Nephron (organoid): ENCODE measurements at regions not wholly inside any gene's neighbourhood (a gene's known extent, or its start where the extent isn't known, plus 50 kb on each side); places are given as distances from the start of the nearest gene placed in this dataset.
"Not testable (repeated sequence)": the region's sequence is repeated elsewhere in the genome, so short reads cannot be mapped to it uniquely, and the experiment has no call there.

Source experiments
- H3K27ac Mint-ChIP-seq, 3 experiments: 2 replicates each; pipeline ENCODE4 v1.8.0; 2020; ENCODE audit warnings: mixed read lengths in 3 of 3, mild to moderate bottlenecking in 2 of 3, moderate library complexity in 1 of 3
- H3K27me3 Mint-ChIP-seq: 2 replicates; pipeline ENCODE4 v1.8.0; 2021; ENCODE audit warnings: low read depth, mild to moderate bottlenecking, moderate library complexity, mixed read lengths
- H3K36me3 Mint-ChIP-seq: 2 replicates; pipeline ENCODE4 v1.8.0; 2020; ENCODE audit warnings: low read depth, mixed read lengths
- H3K4me1 Mint-ChIP-seq: 2 replicates; pipeline ENCODE4 v1.8.0; 2020; ENCODE audit warnings: mixed read lengths
- H3K4me3 Mint-ChIP-seq, 3 experiments: 2 replicates each; pipeline ENCODE4 v1.8.0; 2020; ENCODE audit warnings: mild to moderate bottlenecking in 3 of 3, mixed read lengths in 3 of 3, moderate library complexity in 2 of 3
- H3K9me3 Mint-ChIP-seq: 2 replicates; pipeline ENCODE4 v1.8.0; 2020; ENCODE audit warnings: mixed read lengths
- CTCF ChIP-seq, 3 experiments: fragments of 200-600 bp; sonication (generic); IDR thresholded peaks; one replicate each; pipeline ENCODE4 v1.5.0; 2021; ENCODE audit warnings: antibody characterized with exemption in 3 of 3; ENCODE audit not compliant: unreplicated experiment in 3 of 3

GRCh38 chr14:106327234-106327633 lies 800.9 kb downstream of the TMEM121 start:
- no peaks in the 10 kb centered on the region for H3K4me1 Mint-ChIP-seq
- peaks cover 13% of the 10 kb centered on the region for H3K36me3 Mint-ChIP-seq
- no peaks in the 10 kb centered on the region for H3K27me3 Mint-ChIP-seq
- TF ChIP-seq CTCF (IDR thresholded peaks at IDR 0.05; ENCODE audit: unreplicated experiment in 3 of 3): no peak
- peaks cover 89% of the 10 kb centered on the region for H3K9me3 Mint-ChIP-seq
- no peak overlapping the region for H3K4me3 Mint-ChIP-seq
- no peak overlapping the region for H3K27ac Mint-ChIP-seq

DNA sequence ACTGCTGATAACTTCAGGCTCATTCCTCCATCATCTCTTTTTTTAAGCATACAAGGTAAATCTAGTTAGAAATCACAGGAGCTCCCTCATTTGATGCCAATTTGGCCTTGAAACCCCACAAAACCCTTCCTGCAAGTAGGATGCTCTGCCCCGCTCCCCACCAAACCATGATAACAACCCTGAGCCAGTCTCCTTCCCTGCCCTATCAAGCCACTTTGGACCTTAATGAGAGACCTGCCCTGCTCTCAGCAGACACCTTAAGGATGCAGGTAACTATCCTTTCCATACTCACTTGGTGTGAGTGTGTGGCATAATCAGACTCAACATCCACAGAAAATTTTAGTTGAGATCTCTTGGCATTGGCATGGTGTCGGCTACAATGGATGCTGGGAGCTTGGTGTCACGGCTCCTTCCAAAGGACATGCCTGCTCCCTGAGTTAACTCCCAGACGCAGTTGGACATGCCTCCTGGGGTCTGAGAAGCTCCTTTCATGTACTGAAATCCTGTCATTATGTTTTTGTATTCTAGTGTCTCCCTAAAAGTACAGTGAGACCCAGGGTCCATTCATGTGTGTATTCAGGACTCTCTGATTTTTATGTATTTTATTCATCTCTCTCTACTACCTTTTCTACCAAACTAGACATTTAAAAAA lies 801.4 kb downstream of the TMEM121 start:
- H3K4me3 Mint-ChIP-seq, H3K4me1 Mint-ChIP-seq, H3K27me3 Mint-ChIP-seq, H3K27ac Mint-ChIP-seq: not testable (repeated sequence)
- H3K36me3 Mint-ChIP-seq: peaks cover 13% of the 10 kb centered on the region
- peaks cover 84% of the 10 kb centered on the region for H3K9me3 Mint-ChIP-seq

DNA sequence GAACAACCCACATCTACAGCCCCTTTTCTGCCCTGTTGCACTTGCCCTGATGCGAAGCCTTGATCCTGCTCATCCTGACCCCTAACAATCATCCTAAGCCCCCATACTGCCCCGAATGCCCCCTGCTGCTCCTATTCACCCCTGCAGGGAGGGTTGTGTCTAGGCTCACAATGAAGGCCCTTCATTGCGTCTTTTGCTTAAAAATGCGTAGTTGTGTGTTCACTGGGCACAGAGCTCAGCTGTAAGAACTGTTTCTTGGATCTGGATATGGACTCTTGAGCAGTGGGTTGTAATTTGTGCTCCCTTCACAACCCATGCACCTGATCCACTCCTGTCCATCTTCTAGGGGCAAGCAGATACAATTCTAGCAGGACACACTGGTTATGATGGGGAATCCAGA lies 802.9 kb downstream of the TMEM121 start:
- not testable (repeated sequence) for H3K4me3 Mint-ChIP-seq, H3K27ac Mint-ChIP-seq, H3K27me3 Mint-ChIP-seq, H3K4me1 Mint-ChIP-seq
- H3K9me3 Mint-ChIP-seq: peaks cover 84% of the 10 kb centered on the region
- H3K36me3 Mint-ChIP-seq: peaks cover 13% of the 10 kb centered on the region

DNA sequence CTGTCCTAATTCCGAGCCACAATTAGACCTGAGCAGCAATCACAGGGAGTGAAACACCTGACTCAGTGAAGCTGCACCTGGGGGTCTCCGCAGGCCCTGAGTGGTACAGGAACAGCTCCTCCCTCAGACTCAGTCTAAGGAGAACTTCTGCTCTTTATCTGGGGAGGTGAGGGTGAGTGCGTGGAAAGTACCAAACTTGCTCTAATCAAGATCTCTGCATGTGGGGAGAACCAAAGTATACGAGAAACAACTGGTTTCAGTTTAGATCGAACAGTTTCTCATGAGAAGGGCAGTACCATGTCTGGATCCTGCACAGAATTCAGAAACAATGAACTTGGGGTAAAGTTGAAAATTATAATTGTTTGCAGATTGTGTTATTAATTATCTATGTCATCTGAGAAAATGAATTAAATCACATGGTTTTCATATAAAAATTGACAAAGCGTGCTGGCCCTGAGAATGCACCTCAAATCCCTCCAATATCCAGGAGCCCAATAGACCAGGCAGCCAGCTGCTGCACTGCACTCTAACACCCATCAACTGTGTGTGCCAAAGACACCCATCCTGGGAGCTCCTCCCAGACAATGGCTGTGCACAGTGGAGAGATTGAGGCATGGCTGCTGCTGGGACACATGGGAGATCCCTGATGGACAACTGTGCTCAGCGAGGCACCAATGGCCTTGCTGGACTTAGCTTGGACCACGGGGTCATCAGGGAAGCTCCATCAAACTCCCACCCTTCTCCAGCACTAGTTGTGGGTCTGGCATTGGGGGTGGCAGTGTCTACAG lies 803.8 kb downstream of the TMEM121 start:
- H3K27ac Mint-ChIP-seq, H3K4me1 Mint-ChIP-seq, H3K4me3 Mint-ChIP-seq, H3K27me3 Mint-ChIP-seq: not testable (repeated sequence)
- Mint-ChIP-seq H3K36me3 (peaks cover 13% of the 10 kb centered on the region), H3K9me3 (peaks cover 81% of the 10 kb centered on the region)

GRCh38 chr14:106334428-106335109 lies 808.2 kb downstream of the TMEM121 start:
- not testable (repeated sequence) for H3K27ac Mint-ChIP-seq, H3K4me1 Mint-ChIP-seq, H3K4me3 Mint-ChIP-seq, H3K27me3 Mint-ChIP-seq, H3K36me3 Mint-ChIP-seq
- H3K9me3 Mint-ChIP-seq: peaks cover 62% of the 10 kb centered on the region

DNA sequence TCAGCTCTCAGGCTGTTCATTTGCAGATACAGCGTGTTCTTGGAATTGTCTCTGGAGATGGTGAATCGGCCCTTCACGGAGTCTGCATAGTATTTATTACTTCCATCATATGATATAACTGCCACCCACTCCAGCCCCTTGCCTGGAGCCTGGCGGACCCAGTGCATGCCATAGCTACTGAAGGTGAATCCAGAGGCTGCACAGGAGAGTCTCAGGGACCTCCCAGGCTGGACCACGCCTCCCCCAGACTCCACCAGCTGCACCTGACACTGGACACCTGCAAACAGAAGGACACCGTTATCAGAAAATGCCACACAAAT lies 808.7 kb downstream of the TMEM121 start:
- not testable (repeated sequence) for H3K27me3 Mint-ChIP-seq, H3K36me3 Mint-ChIP-seq
- peaks cover 62% of the 10 kb centered on the region for H3K9me3 Mint-ChIP-seq

DNA sequence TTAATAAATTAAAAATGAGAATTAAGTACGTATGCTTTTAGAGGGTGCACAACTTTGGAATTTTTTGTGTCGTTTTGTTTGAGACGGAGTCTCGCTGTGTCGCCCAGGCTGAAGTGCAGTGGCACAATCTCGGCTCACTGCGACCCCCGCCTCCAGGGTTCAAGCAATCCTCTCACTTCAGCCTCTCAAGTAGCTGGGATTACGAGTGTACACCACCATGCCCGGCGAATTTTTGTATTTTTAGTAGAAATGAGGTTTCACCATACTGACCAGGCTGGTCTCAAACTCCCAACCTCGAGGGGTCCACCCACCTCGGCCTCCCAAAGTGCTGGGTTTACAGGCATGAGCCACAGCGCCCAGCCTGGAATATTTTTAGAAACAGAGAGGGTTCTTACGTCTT lies 812.4 kb downstream of the TMEM121 start:
- H3K27me3 Mint-ChIP-seq, H3K4me3 Mint-ChIP-seq, H3K4me1 Mint-ChIP-seq, H3K36me3 Mint-ChIP-seq, H3K27ac Mint-ChIP-seq: not testable (repeated sequence)
- H3K9me3 Mint-ChIP-seq: peaks cover 61% of the 10 kb centered on the region

More for the DNA sequence above, 808.7 kb downstream of the TMEM121 start:
- not testable (repeated sequence) for H3K4me3 Mint-ChIP-seq, H3K4me1 Mint-ChIP-seq, H3K27ac Mint-ChIP-seq

DNA sequence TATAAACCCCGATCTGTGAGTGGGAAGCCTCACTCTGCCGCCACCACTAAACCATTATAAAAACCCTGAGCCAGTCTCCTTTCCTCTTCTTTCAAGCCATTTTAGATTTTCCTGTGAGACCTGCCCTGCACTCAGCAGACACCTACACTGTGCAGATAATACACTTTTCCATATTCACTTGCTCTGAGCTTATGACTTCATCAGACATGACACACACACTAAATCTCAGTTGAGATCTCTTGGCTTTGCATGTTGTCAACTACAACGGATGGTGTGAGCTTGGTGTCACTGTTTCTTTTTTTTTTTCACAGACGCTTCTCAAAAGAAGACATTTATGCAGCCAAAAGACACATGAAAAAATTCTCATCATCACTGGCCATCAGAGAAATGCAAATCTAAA lies 814.3 kb downstream of the TMEM121 start:
- H3K27ac Mint-ChIP-seq, H3K4me1 Mint-ChIP-seq: not testable (repeated sequence)

DNA sequence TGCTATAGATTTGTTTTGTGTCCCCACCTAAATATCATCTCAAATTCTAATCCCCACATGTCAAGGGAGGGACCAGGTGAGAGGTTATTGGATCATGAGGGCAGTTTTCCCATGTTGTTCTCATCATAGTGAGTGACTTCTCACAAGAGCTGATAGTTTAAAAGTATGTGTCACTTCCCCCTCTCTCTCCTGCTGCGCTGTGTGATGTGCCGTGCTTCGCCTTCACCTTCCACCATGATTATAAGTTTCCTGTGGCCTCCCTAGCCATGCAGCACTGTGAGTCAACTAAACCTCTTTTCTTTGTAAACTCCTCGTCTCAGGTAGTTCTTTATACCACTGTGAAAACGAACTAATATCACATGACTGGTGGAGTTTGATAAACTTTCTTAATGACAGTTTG lies 814.8 kb downstream of the TMEM121 start:
- H3K27me3 Mint-ChIP-seq: not testable (repeated sequence)

More for the DNA sequence above, 814.3 kb downstream of the TMEM121 start:
- not testable (repeated sequence) for H3K27me3 Mint-ChIP-seq, H3K36me3 Mint-ChIP-seq, H3K4me3 Mint-ChIP-seq
- peaks cover 68% of the 10 kb centered on the region for H3K9me3 Mint-ChIP-seq

DNA sequence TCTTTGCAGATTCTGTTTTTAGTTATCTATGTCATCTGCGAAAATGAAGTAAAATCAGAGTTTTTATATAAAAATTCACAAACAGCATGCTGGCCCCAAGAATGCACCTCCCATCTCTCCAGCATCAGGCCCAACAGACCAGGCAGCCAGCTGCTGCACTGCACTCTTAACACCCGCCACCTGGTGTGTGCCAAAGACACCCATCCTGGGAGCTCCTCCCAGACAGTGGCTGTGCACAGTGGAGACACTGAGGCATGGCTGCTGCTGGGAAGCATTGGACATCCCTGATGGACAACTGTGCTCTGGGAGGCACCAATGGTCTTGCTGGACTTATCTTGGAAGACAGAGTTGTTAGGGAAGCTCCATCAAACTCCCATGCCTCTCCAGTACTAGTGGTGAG lies 817.2 kb downstream of the TMEM121 start:
- H3K27ac Mint-ChIP-seq: no peak overlapping the region

More for the DNA sequence above, 814.8 kb downstream of the TMEM121 start:
- not testable (repeated sequence) for H3K36me3 Mint-ChIP-seq, H3K4me1 Mint-ChIP-seq, H3K27ac Mint-ChIP-seq, H3K4me3 Mint-ChIP-seq
- H3K9me3 Mint-ChIP-seq: peaks cover 69% of the 10 kb centered on the region

DNA sequence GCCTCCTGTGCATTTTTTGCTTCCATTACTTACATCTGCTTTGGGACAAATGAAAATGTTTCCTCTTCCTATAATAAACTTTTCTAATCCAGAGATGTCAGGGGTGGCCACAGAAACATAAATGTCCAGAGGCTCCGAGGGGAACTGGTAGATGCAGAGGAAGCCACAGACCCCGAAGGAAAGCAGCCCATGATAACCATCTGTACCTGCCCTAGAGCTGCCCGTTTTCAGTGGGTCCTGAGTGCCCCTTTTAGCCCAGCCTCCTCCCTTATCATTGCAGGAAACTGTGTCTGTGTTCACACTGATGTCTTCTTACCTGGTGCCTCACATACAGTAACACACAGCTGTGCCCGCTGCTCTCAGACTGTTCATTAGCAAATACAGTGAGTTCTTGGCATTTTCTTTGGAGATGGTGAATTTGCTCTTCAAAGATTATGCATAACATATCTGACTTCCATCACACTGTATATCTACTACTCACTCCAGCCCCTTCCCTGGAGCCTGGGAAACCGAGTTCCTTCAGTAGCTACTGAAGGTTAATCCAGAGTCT lies 817.8 kb downstream of the TMEM121 start:
- not testable (repeated sequence) for H3K4me1 Mint-ChIP-seq, H3K27ac Mint-ChIP-seq, H3K4me3 Mint-ChIP-seq, H3K27me3 Mint-ChIP-seq
- H3K36me3 Mint-ChIP-seq: peaks cover 20% of the 10 kb centered on the region
- H3K9me3 Mint-ChIP-seq: peaks cover 85% of the 10 kb centered on the region

More for the DNA sequence above, 817.2 kb downstream of the TMEM121 start:
- peaks cover 80% of the 10 kb centered on the region for H3K9me3 Mint-ChIP-seq
- H3K27me3 Mint-ChIP-seq: no peaks in the 10 kb centered on the region
- TF ChIP-seq CTCF (IDR thresholded peaks at IDR 0.05; ENCODE audit: unreplicated experiment in 3 of 3): no peak
- peaks cover 16% of the 10 kb centered on the region for H3K36me3 Mint-ChIP-seq
- H3K4me1 Mint-ChIP-seq: no peaks in the 10 kb centered on the region
- no peak overlapping the region for H3K4me3 Mint-ChIP-seq

- not testable (repeated sequence) for H3K4me1 Mint-ChIP-seq, H3K4me3 Mint-ChIP-seq, H3K27me3 Mint-ChIP-seq, H3K27ac Mint-ChIP-seq
- Mint-ChIP-seq H3K36me3 (peaks cover 20% of the 10 kb centered on the region), H3K9me3 (peaks cover 86% of the 10 kb centered on the region)
Measured at GRCh38 chr14:106344791-106345479, 818.6 kb downstream of the TMEM121 start.
